HEK293T (cell line): ENCODE measurements at regions not wholly inside any gene's neighbourhood (a gene's known extent, or its start where the extent isn't known, plus 50 kb on each side); places are given as distances from the start of the nearest gene placed in this dataset.

Experiments used
- ARNT ChIP-seq: fragments of 450-650 bp; IDR thresholded peaks from 2 replicates; pipeline ENCODE4 v1.6.1; 2017; ENCODE audit warnings: mild to moderate bottlenecking
- FOXA1 ChIP-seq: fragments of 450-650 bp; IDR thresholded peaks from 2 replicates; pipeline ENCODE4 v1.6.1; 2016; ENCODE audit warnings: mild to moderate bottlenecking
- FOXK2 ChIP-seq: fragments of 450-650 bp; IDR thresholded peaks from 2 replicates; pipeline ENCODE4 v1.6.1; 2016; ENCODE audit warnings: mild to moderate bottlenecking
- SP1 ChIP-seq: fragments of 450-650 bp; IDR thresholded peaks from 2 replicates; pipeline ENCODE4 v1.6.1; 2017
- SUZ12 ChIP-seq: fragments of 450-650 bp; IDR thresholded peaks from 2 replicates; pipeline ENCODE4 v1.6.1; 2016; ENCODE audit warnings: mild to moderate bottlenecking
- TARDBP ChIP-seq: fragments of 450-650 bp; IDR thresholded peaks from 2 replicates; pipeline ENCODE4 v1.6.1; 2016

- TF ChIP-seq FOXA1 (no peak), TARDBP (no peak), FOXK2 (no peak), ARNT (no peak), SUZ12 (no peak), SP1 (no peak)
Observed at GRCh38 chr4:23422878-23423277, 467.0 kb downstream of the PPARGC1A start.
